Islet precursor cell (in vitro differentiated cells): ENCODE measurements at regions not wholly inside any gene's neighbourhood (a gene's known extent, or its start where the extent isn't known, plus 50 kb on each side); places are given as distances from the start of the nearest gene placed in this dataset.

Source experiments
- DNase-seq: peaks from one replicate; pipeline ENCODE4 v3.0.0-alpha.2; 2018

GRCh38 chr6:71399279-71399678 is 110.7 kb downstream of the OGFRL1 start:
- no peak for DNase-seq

GRCh38 chr6:71400852-71401251 is 112.2 kb downstream of the OGFRL1 start:
- no peak for DNase-seq

DNA sequence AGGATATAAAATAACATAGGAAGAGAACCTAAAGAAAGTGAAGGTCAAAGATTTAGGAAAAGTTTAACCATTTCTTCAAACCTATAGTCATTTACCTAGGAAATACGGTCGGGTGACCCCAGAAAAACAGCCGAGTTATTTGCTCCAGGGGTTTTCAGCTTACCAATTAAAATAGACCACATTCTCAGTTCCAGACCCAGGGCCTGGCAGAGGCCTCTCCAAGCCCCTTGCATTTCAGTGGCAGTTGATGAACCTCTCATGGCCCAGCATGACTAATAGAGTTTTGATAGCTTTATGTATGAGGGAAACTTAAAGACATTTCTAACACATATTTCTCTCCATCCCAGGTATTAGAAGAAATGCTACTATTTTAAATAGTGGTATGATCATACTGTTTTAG is 113.5 kb downstream of the OGFRL1 start:
- peak; percentile 72 for DNase-seq

GRCh38 chr6:71403422-71404134 is 115.0 kb downstream of the OGFRL1 start:
- peak; percentile 62 for DNase-seq

- no peak for DNase-seq
Measured at GRCh38 chr6:71404145-71404966, 115.7 kb downstream of the OGFRL1 start.

DNA sequence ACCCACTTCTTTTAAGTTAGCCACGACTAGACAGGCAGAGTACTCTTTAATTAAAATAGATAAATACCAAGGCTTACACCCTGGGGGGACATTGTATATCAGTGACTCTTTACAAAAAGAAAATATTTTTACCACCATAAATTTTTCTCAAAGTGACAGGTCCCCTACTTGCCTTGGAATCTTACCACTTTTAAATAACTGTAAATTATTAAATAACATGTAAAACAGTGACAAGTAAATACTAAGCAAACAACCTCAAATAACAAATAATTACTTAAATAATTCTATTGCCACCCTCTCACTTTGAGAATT is 116.3 kb downstream of the OGFRL1 start:
- no peak for DNase-seq

- DNase-seq: no peak
Measured at GRCh38 chr6:71405416-71405815, 116.8 kb downstream of the OGFRL1 start.

DNA sequence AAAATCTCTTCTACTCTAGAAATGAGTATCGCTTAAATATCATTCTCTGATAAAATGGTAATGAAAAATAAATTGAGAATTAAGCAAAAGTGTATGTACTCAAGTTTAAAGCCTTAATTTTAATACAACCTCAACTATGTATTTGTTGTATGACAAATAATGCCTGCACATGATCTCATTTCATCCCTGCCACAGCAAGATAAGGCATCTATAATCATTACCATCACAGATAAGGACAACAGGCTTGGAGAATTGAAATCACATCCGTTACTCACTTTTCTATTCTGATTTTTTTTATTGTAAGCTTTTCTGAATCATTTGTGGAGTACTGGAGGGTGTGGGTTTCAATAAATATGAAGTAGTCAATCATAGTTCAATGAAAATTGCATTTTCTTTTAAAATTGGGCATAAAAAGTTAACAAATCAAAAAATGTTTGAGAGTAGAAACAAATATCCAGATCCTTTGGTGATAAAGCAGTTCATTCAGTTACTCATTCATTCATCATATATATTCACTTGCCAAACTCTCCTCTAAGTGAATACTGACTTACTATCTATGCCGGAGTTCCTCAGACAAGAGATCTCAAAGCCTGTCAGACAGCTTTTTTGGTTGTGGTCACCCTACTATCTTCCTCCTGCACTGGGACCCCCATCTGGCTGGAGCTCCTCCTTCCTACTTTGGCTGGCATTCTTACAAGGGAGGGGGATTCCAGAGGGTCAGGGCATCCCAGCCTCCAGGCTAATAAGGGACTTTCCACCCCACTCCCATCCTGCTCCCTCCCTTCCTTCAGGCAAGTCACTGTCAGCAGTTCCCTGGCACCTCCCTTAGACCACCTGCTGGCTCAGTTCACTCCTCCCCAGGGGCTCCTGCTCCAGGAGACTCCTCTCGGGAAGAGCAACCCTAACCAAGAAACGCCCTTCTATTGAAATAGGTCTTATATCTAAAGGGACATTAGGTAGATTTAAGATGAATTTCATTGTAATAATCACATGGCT is 118.6 kb downstream of the OGFRL1 start:
- peak; percentile 67 for DNase-seq

- DNase-seq: no peak
Measured at GRCh38 chr6:71408787-71409723, 120.4 kb downstream of the OGFRL1 start.

- DNase-seq: no peak
Measured at GRCh38 chr6:71410164-71410566, 121.6 kb downstream of the OGFRL1 start.

GRCh38 chr6:71410681-71411080 is 122.1 kb downstream of the OGFRL1 start:
- no peak for DNase-seq

DNA sequence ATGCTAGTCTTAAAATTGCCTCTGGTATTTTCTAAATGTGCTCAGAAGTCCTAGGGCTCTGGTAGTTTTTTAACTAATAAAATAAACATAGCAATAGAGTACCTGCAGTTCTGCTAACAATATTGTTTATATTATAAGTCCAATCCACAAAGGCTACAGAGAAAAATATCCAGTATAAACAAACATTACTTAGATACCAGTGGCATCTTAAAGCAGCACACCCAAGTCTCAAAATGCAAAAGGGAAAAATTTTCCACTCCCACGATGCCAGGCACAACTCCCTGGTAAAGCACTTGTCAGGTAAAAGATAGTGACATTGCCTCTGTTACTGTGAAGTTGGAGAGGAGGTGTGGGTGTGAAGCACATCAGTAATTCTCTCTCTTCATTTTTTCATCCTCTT is 123.3 kb downstream of the OGFRL1 start:
- DNase-seq: no peak

- no peak for DNase-seq
Measured at GRCh38 chr6:71412559-71413140, 124.0 kb downstream of the OGFRL1 start.

GRCh38 chr6:71414486-71414885 is 125.9 kb downstream of the OGFRL1 start:
- no peak for DNase-seq

DNA sequence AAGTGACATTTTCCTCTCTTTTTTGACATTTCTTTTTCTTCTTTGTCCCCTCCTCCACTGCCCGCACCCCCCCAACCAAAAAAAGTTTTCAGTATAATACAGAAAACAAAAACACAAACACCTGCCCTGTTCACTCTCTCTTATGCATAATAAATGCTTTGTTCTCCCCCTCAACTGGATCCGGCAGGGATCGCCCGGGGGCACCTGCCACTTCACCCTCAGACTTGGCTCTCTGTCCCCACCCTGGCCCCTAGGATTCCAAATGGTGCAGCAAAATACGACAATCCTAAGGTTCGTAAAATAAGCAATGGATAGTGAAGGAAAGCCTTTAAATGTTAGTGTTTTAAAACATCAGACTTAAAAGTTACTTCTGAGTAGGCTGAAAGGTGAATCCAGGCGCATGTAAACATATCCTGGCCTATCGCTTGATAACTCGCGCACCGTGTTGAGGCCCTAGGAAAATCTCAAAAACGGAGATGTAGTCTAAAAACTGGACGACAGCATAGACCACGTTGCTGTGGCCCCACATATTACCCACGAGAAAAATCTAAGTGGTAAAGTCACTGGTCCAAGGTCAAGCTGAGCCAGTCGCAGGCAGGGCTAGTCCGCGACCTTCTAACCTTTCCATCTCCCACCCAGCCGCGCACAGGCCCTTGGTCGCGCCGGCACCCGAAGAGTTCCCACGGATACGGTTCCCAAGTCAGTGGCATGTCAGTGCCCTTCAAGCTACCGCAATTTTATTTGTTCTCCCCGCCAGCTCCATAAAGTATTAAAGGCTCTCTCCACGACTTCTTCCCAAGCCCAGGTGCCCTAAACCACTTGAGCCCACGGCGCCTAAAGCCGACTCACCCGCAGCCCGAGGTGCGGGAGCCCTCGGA is 130.8 kb downstream of the OGFRL1 start:
- DNase-seq: no peak

DNA sequence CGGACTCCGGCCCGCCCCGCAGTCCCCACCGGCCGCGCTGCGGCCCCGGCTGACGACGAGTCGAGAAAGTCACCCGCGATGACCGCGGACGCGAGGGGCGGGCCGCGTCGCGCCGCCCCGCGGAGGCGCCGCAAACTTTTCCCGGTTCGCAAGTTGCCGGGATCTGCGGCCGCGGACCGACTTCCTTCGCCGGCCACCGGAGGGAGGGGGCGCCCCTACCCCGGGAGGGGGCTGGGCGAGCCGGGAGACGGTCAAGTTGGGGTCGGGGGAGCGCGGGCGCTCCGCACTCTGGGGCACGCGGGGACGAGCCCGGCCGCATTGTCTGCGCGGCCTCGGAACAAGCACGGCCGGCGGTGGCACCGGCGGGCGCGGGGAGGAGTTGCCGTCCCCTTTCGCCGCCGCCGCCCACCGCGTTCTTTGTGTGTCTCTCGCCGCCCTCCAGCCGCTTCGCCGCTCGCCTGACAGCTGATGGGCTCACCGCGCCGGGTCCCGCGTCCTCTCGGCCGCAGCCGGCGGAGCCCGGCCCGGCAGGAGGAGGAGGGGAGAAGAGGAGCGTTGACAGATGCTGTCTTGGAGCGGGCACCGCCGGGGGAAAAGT is 131.6 kb downstream of the OGFRL1 start:
- DNase-seq: no peak

- peak; percentile 99 for DNase-seq
Measured at GRCh38 chr6:71420693-71421328, 132.2 kb downstream of the OGFRL1 start.

DNA sequence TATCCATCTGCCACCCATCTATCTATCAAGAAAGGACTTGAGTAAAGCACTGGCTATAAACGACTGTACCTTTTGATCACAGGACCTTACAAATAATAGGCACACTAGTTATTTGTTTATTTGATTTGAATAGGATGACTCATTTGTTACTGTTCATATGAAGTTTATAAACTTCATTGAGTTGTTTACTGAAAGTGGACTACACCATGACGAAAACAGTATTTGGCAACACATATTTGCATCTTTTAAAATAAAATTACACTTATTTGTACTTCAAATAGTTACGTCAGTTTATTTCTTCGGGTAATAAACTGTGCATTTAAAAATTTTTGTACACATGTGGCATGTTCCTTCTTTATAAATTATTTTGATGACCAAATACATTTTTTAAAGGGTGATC is 133.0 kb downstream of the OGFRL1 start:
- no peak for DNase-seq

DNA sequence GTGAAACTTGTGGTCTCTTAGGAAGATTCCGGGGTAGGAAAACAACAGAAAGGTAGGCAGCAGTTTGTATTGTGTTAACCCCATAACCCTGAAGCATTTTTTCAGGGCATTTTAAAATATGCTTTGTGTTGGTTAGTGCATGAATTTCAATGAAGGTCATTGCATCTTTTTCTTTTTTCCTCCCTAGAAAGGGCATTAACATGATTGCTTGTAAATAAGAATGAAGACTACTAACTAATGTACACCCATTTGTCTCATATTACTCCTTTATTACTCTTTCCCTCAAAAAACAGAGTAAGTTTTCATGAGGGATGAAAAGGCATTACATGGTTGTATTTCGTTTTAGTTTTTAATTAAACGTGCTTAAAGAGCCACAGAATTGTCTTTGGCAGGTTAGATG is 141.4 kb downstream of the OGFRL1 start:
- DNase-seq: no peak

GRCh38 chr6:71433441-71433840 is 144.8 kb downstream of the OGFRL1 start:
- no peak for DNase-seq
